ENCODE measurements at regions not wholly inside any gene's neighbourhood (a gene's known extent, or its start where the extent isn't known, plus 50 kb on each side); places are given as distances from the start of the nearest gene placed in this dataset.

DNA sequence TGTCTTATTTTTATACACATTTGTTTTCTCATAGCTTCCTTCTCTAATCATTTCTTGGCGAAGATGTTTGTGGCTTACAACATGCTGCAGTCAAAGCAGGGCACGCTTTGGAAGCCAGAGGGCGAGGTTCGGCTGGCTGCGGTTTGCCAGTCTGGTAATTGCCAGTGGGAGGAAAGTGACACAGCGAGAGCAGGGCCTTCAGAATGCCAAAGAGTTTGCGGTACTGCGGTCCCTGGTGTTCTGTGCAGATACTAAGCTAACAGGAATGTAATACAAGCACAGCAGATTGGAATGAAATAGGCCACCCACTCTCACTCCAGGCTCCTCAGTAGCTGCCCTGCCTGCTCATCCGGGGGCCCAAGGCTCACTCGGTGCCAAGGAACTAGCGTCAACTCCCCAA lies 58.7 kb upstream of the TGM3 start:
- DNase-seq, result no peak

DNA sequence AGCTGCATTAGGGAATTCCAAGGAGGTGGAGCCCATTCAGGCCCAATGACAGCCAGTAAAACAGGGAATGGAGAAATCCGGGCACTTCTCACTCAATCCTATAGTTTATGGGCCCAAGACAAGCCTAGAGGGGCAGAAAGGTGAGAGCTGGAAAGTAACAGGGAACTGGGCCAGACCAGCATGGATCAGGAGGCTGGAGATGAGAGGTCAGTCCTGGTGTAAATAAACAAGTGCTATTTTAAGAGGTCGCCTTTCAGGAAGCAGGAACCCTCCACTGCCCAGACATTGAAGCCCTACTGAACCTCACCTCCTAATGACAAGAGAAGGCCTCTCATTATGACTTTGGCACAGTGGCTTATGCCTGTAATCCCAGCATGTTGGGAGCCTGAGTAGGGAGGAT lies 57.2 kb upstream of the TGM3 start:
- DNase-seq, result no peak

DNA sequence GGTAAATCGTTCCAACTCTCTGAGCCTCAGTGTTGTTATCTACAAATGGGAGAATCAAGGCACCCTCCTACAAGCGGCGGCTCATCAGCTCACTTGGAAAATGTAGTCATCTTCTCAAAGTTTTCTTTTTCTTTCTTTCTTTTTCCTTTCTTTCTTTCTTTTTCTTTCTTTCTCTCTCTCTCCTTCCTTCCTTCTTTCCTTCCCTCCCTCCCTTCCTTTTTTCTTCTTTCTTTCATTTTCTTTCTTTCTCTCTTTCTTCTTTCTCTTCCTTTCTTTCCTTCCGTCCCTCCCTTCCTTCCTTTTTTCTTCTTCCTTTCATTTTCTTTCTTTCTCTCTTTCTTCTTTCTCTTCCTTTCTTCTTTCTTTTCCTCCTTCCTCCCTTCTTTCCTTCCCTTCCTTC lies 55.0 kb upstream of the TGM3 start:
- no peak for DNase-seq

DNA sequence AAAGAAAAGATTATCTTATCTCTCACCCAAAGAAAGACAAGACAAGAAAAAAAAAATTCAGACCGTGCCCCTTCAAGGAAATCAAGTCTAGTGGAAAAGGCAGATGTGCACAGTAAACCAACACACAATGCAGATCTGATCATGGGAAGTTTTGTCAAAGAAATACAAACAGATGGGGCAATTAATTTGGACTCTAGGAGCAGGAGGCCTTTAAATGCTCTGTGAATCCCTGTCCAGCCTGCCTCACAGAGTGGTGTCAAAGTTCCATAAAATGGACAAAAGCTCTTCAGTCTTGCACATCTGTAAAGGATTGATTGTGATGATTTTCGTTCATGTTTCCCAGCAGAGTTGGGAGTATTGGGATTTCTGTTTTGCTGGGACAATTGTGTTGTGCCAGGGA lies 53.1 kb upstream of the TGM3 start:
- DNase-seq, result no peak

DNA sequence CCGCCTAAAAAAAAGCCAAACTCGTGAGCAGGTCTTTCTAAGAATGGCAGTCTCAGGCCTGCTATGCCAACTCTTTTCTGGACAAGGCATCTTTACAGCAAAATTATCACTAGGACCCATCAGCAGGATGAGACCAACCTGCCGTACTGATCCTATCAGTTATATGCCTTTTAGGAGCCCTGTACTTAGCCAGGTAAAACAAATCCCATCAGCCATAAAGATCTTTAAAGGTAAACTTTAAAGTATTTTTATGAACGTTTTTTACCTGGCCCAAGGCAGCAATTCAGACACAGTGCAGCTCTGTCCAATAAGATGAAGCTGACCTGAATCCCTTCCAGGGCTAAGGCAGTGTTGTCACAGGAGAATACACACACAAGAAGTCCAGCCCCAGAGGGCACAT lies 51.3 kb upstream of the TGM3 start:
- no peak for DNase-seq

DNA sequence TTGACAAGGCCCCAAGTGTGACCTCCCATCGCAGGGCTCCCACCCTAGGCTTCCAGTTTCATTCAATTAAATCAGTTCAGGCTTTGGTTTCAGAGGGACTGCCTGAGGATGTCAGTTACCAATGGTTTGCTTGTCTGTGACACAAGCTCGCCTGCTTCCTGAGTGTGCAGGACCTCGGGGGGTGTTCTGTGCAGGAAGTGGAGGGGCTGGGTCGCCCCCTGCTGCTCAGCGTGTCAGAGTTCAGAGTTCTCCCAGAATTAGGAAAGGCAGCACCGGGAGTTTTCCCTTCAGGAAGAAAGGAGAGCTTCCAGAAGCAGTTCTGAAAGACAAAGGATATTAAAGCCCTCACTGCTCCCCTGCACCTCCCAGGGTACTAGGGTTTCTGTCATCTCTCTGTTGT lies 50.8 kb upstream of the TGM3 start:
- DNase-seq, result no peak

DNA sequence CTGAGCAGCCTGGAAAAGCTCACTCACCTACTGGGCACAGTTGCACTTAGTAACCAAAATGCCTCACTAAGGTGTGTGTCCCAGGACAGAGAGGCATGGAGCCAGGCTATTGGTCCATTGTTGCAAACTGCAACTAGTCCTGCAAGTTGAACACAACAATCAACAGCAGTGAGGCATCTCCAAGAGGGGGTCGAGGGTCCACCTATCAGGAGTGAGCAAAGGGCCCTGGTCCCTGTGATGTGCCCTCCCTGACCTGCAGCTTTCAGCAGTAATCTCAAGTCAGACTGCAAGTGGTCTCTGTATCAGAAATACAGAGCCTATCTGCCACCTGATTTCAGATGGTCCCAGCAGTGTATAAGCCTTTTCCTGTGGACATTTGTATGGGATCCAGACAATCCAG lies 50.2 kb upstream of the TGM3 start:
- no peak for DNase-seq
